ENCODE measurements at regions not wholly inside any gene's neighbourhood (a gene's known extent, or its start where the extent isn't known, plus 50 kb on each side); places are given as distances from the start of the nearest gene placed in this dataset.
"Not testable (repeated sequence)": the region's sequence is repeated elsewhere in the genome, so short reads cannot be mapped to it uniquely, and the experiment has no call there.

DNA sequence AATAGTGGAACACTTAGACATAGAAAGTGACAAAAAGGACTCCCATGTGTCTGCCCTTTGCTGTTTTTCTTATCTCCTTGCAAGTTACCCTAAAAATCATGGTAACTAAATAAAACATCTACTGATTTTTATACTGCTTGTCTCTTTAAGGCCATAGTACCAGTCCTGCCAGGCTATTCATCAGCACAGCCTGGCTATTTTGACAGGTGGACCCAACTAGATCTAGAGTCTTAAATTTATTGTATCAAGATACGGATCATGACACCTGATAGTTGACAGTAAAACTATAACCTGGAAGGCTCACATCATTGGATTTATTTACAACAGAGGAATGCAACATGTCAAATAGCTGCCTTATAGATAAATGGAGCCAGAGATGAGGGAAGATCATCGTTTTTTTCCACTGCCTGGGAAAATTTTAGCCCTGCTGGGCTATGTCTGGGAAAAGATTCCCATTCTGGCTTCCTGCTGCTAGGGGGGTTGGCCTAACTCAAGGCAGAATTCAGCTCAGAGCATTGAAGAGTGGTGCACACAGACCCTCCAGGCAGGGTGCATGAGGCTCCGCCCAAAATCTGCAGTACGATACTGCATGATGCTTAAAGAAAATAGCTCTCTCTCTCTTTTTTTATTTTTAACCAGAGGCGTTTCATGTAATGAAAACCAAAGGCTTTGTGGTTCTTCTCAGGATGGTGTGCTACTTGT, 292.0 kb upstream of the FZD8 start:
- DNase-seq (ENCODE audit: low read depth), result no peak
- no peak overlapping the region for H3K4me3 ChIP-seq (ENCODE audit: low read depth, low read length)
- no peaks in the 10 kb centered on the region for H3K27me3 ChIP-seq (ENCODE audit: control insufficient read depth, insufficient read depth, low read length)
- TF ChIP-seq CTCF (IDR thresholded peaks at IDR 0.05; ENCODE audit: insufficient read depth, low read length, poor library complexity, severe bottlenecking), result no peak
- no peaks in the 10 kb centered on the region for H3K36me3 ChIP-seq (ENCODE audit: control insufficient read depth, insufficient read depth, low read length)

- no peak overlapping the region for H3K4me3 ChIP-seq (ENCODE audit: low read depth, low read length)
- TF ChIP-seq CTCF (IDR thresholded peaks at IDR 0.05; ENCODE audit: insufficient read depth, low read length, poor library complexity, severe bottlenecking), result no peak
- H3K36me3 ChIP-seq (ENCODE audit: control insufficient read depth, insufficient read depth, low read length), result no peaks in the 10 kb centered on the region
- no peaks in the 10 kb centered on the region for H3K27me3 ChIP-seq (ENCODE audit: control insufficient read depth, insufficient read depth, low read length)
- DNase-seq (ENCODE audit: low read depth), result no peak
Observed at GRCh38 chr10:35933491-35933890, 291.4 kb upstream of the FZD8 start.

- not testable (repeated sequence) for H3K4me3 ChIP-seq (ENCODE audit: low read depth, low read length); DNase-seq (ENCODE audit: low read depth); H3K36me3 ChIP-seq (ENCODE audit: control insufficient read depth, insufficient read depth, low read length); H3K27me3 ChIP-seq (ENCODE audit: control insufficient read depth, insufficient read depth, low read length)
Observed at GRCh38 chr10:35929962-35930361, 287.9 kb upstream of the FZD8 start.

GRCh38 chr10:35928748-35929147, 286.7 kb upstream of the FZD8 start:
- TF ChIP-seq CTCF (IDR thresholded peaks at IDR 0.05; ENCODE audit: insufficient read depth, low read length, poor library complexity, severe bottlenecking), result no peak
- Histone ChIP-seq H3K36me3 (ENCODE audit: control insufficient read depth, insufficient read depth, low read length) (no peaks in the 10 kb centered on the region), H3K4me3 (ENCODE audit: low read depth, low read length) (no peak overlapping the region), H3K27me3 (ENCODE audit: control insufficient read depth, insufficient read depth, low read length) (no peaks in the 10 kb centered on the region)
- no peak for DNase-seq (ENCODE audit: low read depth)

DNA sequence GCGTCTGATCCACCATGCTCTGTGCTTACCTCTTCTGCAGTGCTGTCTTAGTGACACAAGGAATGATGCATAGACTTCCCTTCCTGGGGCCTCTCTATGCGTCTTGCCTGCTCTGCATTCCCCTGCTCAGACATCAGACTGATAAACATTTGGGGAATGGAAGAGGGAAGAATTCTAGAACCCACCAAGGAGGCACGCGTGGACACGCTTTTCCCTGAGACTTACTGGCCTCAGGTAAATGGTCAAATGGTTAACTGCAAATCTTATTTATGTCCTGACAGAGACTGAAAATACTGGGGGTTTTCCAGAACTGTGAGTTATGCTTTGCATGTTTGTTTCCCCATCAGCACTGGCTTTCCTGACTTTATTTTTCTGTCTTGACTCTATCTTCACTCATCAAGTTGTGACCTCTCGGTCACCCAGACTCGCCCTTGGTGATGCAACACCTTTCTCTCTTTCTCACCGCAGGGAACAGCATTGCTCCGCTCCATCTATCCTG, 285.9 kb upstream of the FZD8 start:
- no peaks in the 10 kb centered on the region for H3K27me3 ChIP-seq (ENCODE audit: control insufficient read depth, insufficient read depth, low read length)
- TF ChIP-seq CTCF (IDR thresholded peaks at IDR 0.05; ENCODE audit: insufficient read depth, low read length, poor library complexity, severe bottlenecking), result no peak
- no peak overlapping the region for H3K4me3 ChIP-seq (ENCODE audit: low read depth, low read length)
- no peaks in the 10 kb centered on the region for H3K36me3 ChIP-seq (ENCODE audit: control insufficient read depth, insufficient read depth, low read length)
- no peak for DNase-seq (ENCODE audit: low read depth)

GRCh38 chr10:35927341-35927740, 285.2 kb upstream of the FZD8 start:
- DNase-seq (ENCODE audit: low read depth), result no peak
- no peak overlapping the region for H3K4me3 ChIP-seq (ENCODE audit: low read depth, low read length)
- no peaks in the 10 kb centered on the region for H3K36me3 ChIP-seq (ENCODE audit: control insufficient read depth, insufficient read depth, low read length)
- H3K27me3 ChIP-seq (ENCODE audit: control insufficient read depth, insufficient read depth, low read length), result no peaks in the 10 kb centered on the region
- TF ChIP-seq CTCF (IDR thresholded peaks at IDR 0.05; ENCODE audit: insufficient read depth, low read length, poor library complexity, severe bottlenecking), result no peak

Measured in kidney epithelial cell (primary cell).